ENCODE measurements at regions not wholly inside any gene's neighbourhood (a gene's known extent, or its start where the extent isn't known, plus 50 kb on each side); places are given as distances from the start of the nearest gene placed in this dataset.

DNA sequence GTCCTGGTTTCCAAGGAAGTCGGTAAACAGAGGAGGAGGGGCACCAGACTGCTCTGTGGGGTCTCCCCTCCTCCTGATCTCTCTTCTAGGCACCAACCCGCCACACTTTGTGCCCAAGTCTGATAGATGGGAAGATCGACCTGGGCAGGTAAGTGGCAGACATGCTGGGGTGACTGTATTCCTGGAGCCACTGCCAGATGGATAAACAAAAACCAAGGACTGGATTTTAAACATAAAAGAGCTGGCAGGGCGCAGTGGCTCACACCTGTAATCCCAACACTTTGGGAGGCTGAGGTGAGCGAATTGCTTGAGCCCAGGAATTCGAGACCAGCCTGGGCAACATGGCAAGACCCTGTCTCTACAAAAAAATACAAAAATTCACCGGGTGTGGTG, 181.2 kb downstream of the ANAPC1 start:
- WGBS, 2 donors = 74 to 79% methylated on average over 5 to 7 of the region's 7 CpGs
- DNase-seq = no peak
- H3K36me3 ChIP-seq (ENCODE audit: low read depth, missing control alignments) = no peaks in the 10 kb centered on the region
- peaks cover 4% of the 10 kb centered on the region for H3K4me1 ChIP-seq
- H3K27me3 ChIP-seq = no peaks in the 10 kb centered on the region
- H3K27ac ChIP-seq = no peak overlapping the region
- H3K4me3 ChIP-seq = no peak overlapping the region
- no peaks in the 10 kb centered on the region for H3K9me3 ChIP-seq
- intact Hi-C loops (cut with DNase I; ENCODE audit: low total_unique reads) = no loop called here
- TF ChIP-seq, protein P1, sequence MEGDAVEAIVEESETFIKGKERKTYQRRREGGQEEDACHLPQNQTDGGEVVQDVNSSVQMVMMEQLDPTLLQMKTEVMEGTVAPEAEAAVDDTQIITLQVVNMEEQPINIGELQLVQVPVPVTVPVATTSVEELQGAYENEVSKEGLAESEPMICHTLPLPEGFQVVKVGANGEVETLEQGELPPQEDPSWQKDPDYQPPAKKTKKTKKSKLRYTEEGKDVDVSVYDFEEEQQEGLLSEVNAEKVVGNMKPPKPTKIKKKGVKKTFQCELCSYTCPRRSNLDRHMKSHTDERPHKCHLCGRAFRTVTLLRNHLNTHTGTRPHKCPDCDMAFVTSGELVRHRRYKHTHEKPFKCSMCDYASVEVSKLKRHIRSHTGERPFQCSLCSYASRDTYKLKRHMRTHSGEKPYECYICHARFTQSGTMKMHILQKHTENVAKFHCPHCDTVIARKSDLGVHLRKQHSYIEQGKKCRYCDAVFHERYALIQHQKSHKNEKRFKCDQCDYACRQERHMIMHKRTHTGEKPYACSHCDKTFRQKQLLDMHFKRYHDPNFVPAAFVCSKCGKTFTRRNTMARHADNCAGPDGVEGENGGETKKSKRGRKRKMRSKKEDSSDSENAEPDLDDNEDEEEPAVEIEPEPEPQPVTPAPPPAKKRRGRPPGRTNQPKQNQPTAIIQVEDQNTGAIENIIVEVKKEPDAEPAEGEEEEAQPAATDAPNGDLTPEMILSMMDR (IDR thresholded peaks at IDR 0.05) = no peak
- no peak for TF ChIP-seq POLR2A (IDR thresholded peaks at IDR 0.05)

DNA sequence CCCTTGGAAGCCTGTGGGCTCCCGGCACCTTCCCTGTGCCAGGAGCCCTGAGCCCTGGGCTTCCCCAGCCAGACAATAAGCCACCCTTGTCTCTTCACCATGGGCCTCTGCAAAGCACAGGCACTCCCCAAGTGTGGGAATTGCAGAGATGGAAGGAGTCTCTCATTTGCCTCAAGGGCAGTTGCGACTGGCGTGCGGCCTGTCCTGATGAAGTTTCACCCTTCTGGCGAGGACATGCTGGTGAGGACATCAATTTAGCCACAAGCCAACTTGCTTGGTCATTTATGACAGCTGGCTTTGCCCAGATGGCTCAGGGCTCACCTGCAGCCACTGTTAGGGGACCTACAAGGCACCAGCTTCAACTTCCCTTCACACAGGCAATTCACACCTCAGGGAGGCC, 180.2 kb downstream of the ANAPC1 start:
- TF ChIP-seq, protein P1 (IDR thresholded peaks at IDR 0.05) = no peak
- TF ChIP-seq POLR2A (IDR thresholded peaks at IDR 0.05) = no peak
- H3K4me3 ChIP-seq = no peak overlapping the region
- DNase-seq = no peak
- peaks cover 4% of the 10 kb centered on the region for H3K4me1 ChIP-seq
- H3K27ac ChIP-seq = no peak overlapping the region
- no peaks in the 10 kb centered on the region for H3K9me3 ChIP-seq
- no peaks in the 10 kb centered on the region for H3K27me3 ChIP-seq
- WGBS, 2 donors = 96 to 100% methylated on average over 4 to 5 of the region's 5 CpGs
- intact Hi-C loops (cut with DNase I; ENCODE audit: low total_unique reads) = no loop called here
- H3K36me3 ChIP-seq (ENCODE audit: low read depth, missing control alignments) = no peaks in the 10 kb centered on the region

DNA sequence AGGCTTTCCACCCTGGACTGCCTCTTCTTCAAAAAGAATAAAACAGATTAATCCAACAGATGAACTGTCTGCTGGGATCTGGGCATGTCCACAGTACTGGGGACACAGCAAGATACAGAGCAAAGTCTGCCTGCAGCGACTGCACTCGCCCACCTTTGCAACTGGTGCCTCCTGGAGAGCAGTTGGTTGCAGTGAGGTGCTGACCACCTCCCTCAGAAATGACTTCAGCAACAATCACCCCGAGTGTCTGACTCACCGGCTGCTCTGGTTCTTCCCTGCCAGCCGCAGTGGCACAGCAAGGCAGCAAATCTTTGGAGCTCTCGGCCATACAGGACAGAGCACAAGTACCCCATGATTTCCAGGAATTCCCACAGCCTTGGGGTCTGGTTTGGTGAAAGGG, 179.7 kb downstream of the ANAPC1 start:
- no peak for DNase-seq
- no peak overlapping the region for H3K27ac ChIP-seq
- no peaks in the 10 kb centered on the region for H3K36me3 ChIP-seq (ENCODE audit: low read depth, missing control alignments)
- 93% methylated on average over 5 to 6 of the region's 6 CpGs for WGBS, 2 donors
- no peak overlapping the region for H3K4me3 ChIP-seq
- no peaks in the 10 kb centered on the region for H3K9me3 ChIP-seq
- TF ChIP-seq, protein P1 (IDR thresholded peaks at IDR 0.05) = no peak
- no peaks in the 10 kb centered on the region for H3K27me3 ChIP-seq
- intact Hi-C loops (cut with DNase I; ENCODE audit: low total_unique reads) = no loop called here
- H3K4me1 ChIP-seq = peaks cover 4% of the 10 kb centered on the region

DNA sequence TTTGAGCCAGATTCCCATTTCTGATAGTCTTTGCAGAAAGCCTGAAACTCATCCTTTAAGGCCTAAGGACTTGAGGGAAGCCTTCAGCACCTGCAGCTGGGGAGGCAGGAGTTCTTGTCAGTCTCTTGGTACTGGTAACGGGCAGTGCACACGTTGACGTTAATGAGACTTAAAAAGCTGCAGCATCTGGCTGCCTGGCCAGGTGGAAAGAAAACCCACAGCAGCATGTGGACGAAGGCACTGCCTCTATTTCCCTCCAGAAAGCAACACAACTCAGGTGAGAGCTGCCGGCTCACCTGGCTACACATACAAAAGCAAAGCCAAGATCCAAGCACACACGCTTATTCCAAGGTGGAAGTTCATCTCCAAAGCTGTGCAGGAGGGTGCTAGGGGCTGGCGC, 178.8 kb downstream of the ANAPC1 start:
- 86 to 89% methylated on average over 7 of the region's 7 CpGs for WGBS, 2 donors
- Histone ChIP-seq H3K27me3 (no peaks in the 10 kb centered on the region), H3K4me3 (no peak overlapping the region), H3K9me3 (no peaks in the 10 kb centered on the region), H3K27ac (no peak overlapping the region), H3K4me1 (peaks cover 4% of the 10 kb centered on the region), H3K36me3 (ENCODE audit: low read depth, missing control alignments) (no peaks in the 10 kb centered on the region)
- no peak for TF ChIP-seq POLR2A (IDR thresholded peaks at IDR 0.05)
- TF ChIP-seq, protein P1 (IDR thresholded peaks at IDR 0.05) = no peak
- DNase-seq = no peak
- intact Hi-C loops (cut with DNase I; ENCODE audit: low total_unique reads) = no loop called here

DNA sequence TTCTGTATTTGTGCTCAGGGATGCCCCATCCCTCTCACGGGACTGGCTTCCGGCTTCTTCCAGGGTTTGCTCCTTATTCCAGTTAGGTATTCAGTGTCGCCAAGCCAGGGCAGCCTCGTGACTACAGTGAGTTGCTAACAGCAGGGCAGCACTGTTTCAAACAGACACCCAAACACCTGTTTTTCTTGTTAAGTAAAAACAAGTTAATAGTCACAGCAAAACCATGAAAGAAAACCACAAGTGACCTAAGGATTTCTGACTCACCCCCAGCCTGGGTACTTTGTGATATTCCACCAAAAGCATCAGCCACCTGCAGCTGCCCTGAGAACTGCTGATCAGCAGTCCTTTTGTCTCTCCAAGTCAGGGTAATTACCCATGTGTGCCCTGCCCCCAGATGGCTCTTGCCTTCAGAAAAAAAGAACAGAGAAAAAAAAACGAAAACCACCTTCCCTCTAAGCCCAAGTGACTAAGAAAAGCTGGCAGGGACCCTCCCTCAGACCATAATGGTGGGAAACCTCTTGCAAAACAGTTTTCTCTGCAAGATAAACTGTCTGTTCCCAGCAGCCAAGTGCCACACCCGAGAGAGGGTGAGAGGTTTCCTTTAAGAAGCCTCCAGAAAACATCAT, 178.2 kb downstream of the ANAPC1 start:
- Histone ChIP-seq H3K4me1 (peaks cover 4% of the 10 kb centered on the region), H3K9me3 (no peaks in the 10 kb centered on the region), H3K27ac (no peak overlapping the region), H3K27me3 (no peaks in the 10 kb centered on the region), H3K36me3 (ENCODE audit: low read depth, missing control alignments) (no peaks in the 10 kb centered on the region), H3K4me3 (no peak overlapping the region)
- intact Hi-C loops (cut with DNase I; ENCODE audit: low total_unique reads) = no loop called here
- no peak for TF ChIP-seq POLR2A (IDR thresholded peaks at IDR 0.05)
- TF ChIP-seq, protein P1 (IDR thresholded peaks at IDR 0.05) = no peak
- WGBS, 2 donors = 68 to 82% methylated on average over 6 of the region's 6 CpGs
- DNase-seq = no peak
